A549 (cell line): ENCODE measurements at regions not wholly inside any gene's neighbourhood (a gene's known extent, or its start where the extent isn't known, plus 50 kb on each side); places are given as distances from the start of the nearest gene placed in this dataset.

ENCODE experiments used
- ATAC-seq, 2 experiments: fragments of 200-7000 bp in 1 of 2; fragments of >200 bp in 1 of 2; cut with Nextera tagmentation in 1 of 2; cut with Tn5 transposase in 1 of 2; 3 replicates each; pipeline versions ENCODE4 v1.8.0 to v1.9.1; 2018 to 2020; ENCODE audit warnings: mild to moderate bottlenecking in 1 of 2, moderate library complexity in 1 of 2
- CTCF ChIA-PET: fragments of 300-600 bp; sonication (Branson Sonifier 250); formaldehyde crosslinking; extraction: SDS; loops from one replicate; lab custom pipeline; 2021; ENCODE audit warnings: antibody characterized with exemption, inconsistent platforms; lab: Yijun Ruan, JAX
- POLR2A ChIA-PET: fragments of 350-600 bp; formaldehyde crosslinking; extraction: SDS; loops from one replicate; lab custom pipeline; 2021; ENCODE audit warnings: antibody characterized with exemption, inconsistent platforms; lab: Yijun Ruan, JAX
- DNase-seq, 2 experiments: peaks; one replicate each; pipeline versions ENCODE4 v3.0.0 to v3.0.0-alpha.2; 2011 to 2016; ENCODE audit warnings: low read depth in 1 of 2, low spot score in 1 of 2
- FAIRE-seq: peaks from 2 replicates; lab custom pipeline; 2011; peaks lifted over from hg19 to GRCh38; lab: Jason Lieb, UNC
- H3K27ac ChIP-seq, 2 experiments: fragments of >200 bp; sonication (Bioruptor Twin); formaldehyde crosslinking; 3 replicates each; pipeline ENCODE4 v1.5.1; 2016 to 2017
- H3K4me1 ChIP-seq: fragments of >200 bp; sonication (Bioruptor Twin); formaldehyde crosslinking; 3 replicates; pipeline ENCODE4 v1.6.1; 2016
- H3K4me2 ChIP-seq: fragments of >200 bp; sonication (Bioruptor Twin); formaldehyde crosslinking; 3 replicates; pipeline ENCODE4 v1.6.1; 2016
- H3K4me3 ChIP-seq: fragments of >200 bp; sonication (Bioruptor Twin); formaldehyde crosslinking; 3 replicates; pipeline ENCODE4 v1.5.1; 2016
- H3K9me3 ChIP-seq: fragments of >200 bp; sonication (Bioruptor Twin); formaldehyde crosslinking; 3 replicates; pipeline ENCODE4 v1.6.1; 2016
- BCL3 ChIP-seq: fragments of >200 bp; sonication (Bioruptor Twin); formaldehyde crosslinking; IDR thresholded peaks from 3 replicates; pipeline ENCODE4 v1.6.1; 2016
- CEBPB ChIP-seq, 2 experiments: fragments of >200 bp in 1 of 2; sonication (Bioruptor Twin) in 1 of 2; formaldehyde crosslinking in 1 of 2; IDR thresholded peaks; 2 replicates each; pipeline ENCODE4 v1.6.1; 2012 to 2016
- CHD4 ChIP-seq: fragments of 200-600 bp; sonication (generic); IDR thresholded peaks from 2 replicates; pipeline ENCODE4 v1.6.1; 2016; ENCODE audit warnings: antibody characterized with exemption, mild to moderate bottlenecking, borderline replicate concordance
- CTCF ChIP-seq: fragments of >200 bp; sonication (Bioruptor Twin); formaldehyde crosslinking; IDR thresholded peaks from 3 replicates; pipeline ENCODE4 v1.5.1; 2016
- EHF ChIP-seq: fragments of 250-450 bp; sonication (Bioruptor Pico); IDR thresholded peaks from 2 replicates; pipeline ENCODE4 v1.5.0; 2020; ENCODE audit warnings: mild to moderate bottlenecking
- FOSB ChIP-seq: fragments of 250-450 bp; sonication (Bioruptor Pico); IDR thresholded peaks from 2 replicates; pipeline ENCODE4 v1.5.0; 2020; ENCODE audit warnings: mild to moderate bottlenecking, moderate library complexity
- FOSL2 ChIP-seq, 2 experiments: fragments of 450-650 bp in 1 of 2; fragments of >200 bp in 1 of 2; sonication (Bioruptor Twin) in 1 of 2; formaldehyde crosslinking; IDR thresholded peaks; 2 replicates each; pipeline versions ENCODE4 v1.5.0 to v1.6.1; 2016 to 2020; ENCODE audit warnings: mild to moderate bottlenecking in 1 of 2, moderate library complexity in 1 of 2
- HDAC2 ChIP-seq: fragments of 200-600 bp; sonication (generic); IDR thresholded peaks from 2 replicates; pipeline ENCODE4 v1.6.1; 2016
- HES2 ChIP-seq: fragments of >200 bp; sonication (Bioruptor Twin); formaldehyde crosslinking; IDR thresholded peaks from 2 replicates; pipeline ENCODE4 v1.6.1; 2016
- HEYL ChIP-seq: fragments of 250-450 bp; sonication (Bioruptor Pico); IDR thresholded peaks from 2 replicates; pipeline ENCODE4 v1.8.0; 2021; ENCODE audit warnings: mild to moderate bottlenecking, moderate library complexity
- HOXA7 ChIP-seq: fragments of 250-450 bp; sonication (Bioruptor Pico); IDR thresholded peaks from 2 replicates; pipeline ENCODE4 v1.5.0; 2020; ENCODE audit warnings: mild to moderate bottlenecking, moderate library complexity
- KDM5A ChIP-seq: fragments of 200-600 bp; sonication (generic); IDR thresholded peaks from 2 replicates; pipeline ENCODE4 v1.6.1; 2016; ENCODE audit warnings: antibody characterized with exemption, mild to moderate bottlenecking
- PBX3 ChIP-seq: IDR thresholded peaks from 2 replicates; pipeline ENCODE4 v1.6.1; 2012
- PHF8 ChIP-seq: fragments of 200-600 bp; sonication (generic); IDR thresholded peaks from 2 replicates; pipeline ENCODE4 v1.6.1; 2016; ENCODE audit warnings: low read depth, mild to moderate bottlenecking, antibody characterized with exemption, moderate library complexity, borderline replicate concordance
- RARB ChIP-seq: fragments of 250-450 bp; sonication (Bioruptor Pico); IDR thresholded peaks from 2 replicates; pipeline ENCODE4 v1.8.0; 2021; ENCODE audit warnings: mild to moderate bottlenecking, moderate library complexity
- SMC3 ChIP-seq: fragments of >200 bp; sonication (Bioruptor Twin); formaldehyde crosslinking; IDR thresholded peaks from 3 replicates; pipeline ENCODE4 v1.6.1; 2018; ENCODE audit warnings: inconsistent platforms
- TFCP2L1 ChIP-seq: fragments of 250-450 bp; sonication (Bioruptor Pico); IDR thresholded peaks from 2 replicates; pipeline ENCODE4 v1.5.0; 2021; ENCODE audit warnings: mild to moderate bottlenecking
- ZNF302 ChIP-seq: fragments of 250-450 bp; sonication (Bioruptor Pico); IDR thresholded peaks from 2 replicates; pipeline ENCODE4 v1.9.0; 2021; ENCODE audit warnings: inconsistent platforms, mild to moderate bottlenecking, moderate library complexity
- ZSCAN20 ChIP-seq: fragments of 250-450 bp; sonication (Bioruptor Pico); IDR thresholded peaks from 2 replicates; pipeline ENCODE4 v1.8.0; 2022; ENCODE audit warnings: mild to moderate bottlenecking, moderate library complexity
- WGBS: methylation state at CpG from one replicate; pipeline ENCODE4 v1.1.6; 2017; ENCODE audit errors: missing lambda C conversion rate; 5-methylcytosine and 5-hydroxymethylcytosine counted together
- TF ChIP-seq, protein P1 (sequence below): fragments of 200-600 bp; sonication (generic); IDR thresholded peaks from 2 replicates; pipeline ENCODE4 v1.6.1; 2016; ENCODE audit warnings: antibody characterized with exemption, mild to moderate bottlenecking, moderate library complexity
- TF ChIP-seq, protein P2 (sequence below): IDR thresholded peaks from 2 replicates; pipeline ENCODE4 v1.6.1; 2012; ENCODE audit warnings: low read depth, borderline replicate concordance

GRCh38 chr21:31490443-31490842 is 146.4 kb upstream of the TIAM1 start:
- DNase-seq (peak; percentile 6 to 10), FAIRE-seq (no peak), ATAC-seq (peak in 1 of 2 experiments; percentile 46; a peak in 3 of 6 replicates)
- ChIA-PET CTCF (no interaction called here), POLR2A (no interaction called here)
- Histone ChIP-seq H3K4me2 (no peak overlapping the region), H3K9me3 (no peaks in the 10 kb centered on the region), H3K4me3 (no peak overlapping the region), H3K27ac (no peak overlapping the region), H3K4me1 (no peaks in the 10 kb centered on the region)
- WGBS = 52% methylated on average over 2 of the region's 2 CpGs
- no peak for TF ChIP-seq PBX3
- TF ChIP-seq CHD4 = no peak
- no peak for TF ChIP-seq CEBPB (IDR thresholded peaks at IDR 0.05)

- no peaks in the 10 kb centered on the region for H3K4me1 ChIP-seq
- DNase-seq (no peak), ATAC-seq (no peak), FAIRE-seq (no peak)
- no peak overlapping the region for H3K27ac ChIP-seq
- H3K4me3 ChIP-seq = no peak overlapping the region
- ChIA-PET POLR2A (no interaction called here), CTCF (no interaction called here)
- H3K9me3 ChIP-seq = no peaks in the 10 kb centered on the region
- no peak for TF ChIP-seq SMC3
- no peak for TF ChIP-seq TFCP2L1
- TF ChIP-seq PHF8 = no peak
- TF ChIP-seq, protein P1, sequence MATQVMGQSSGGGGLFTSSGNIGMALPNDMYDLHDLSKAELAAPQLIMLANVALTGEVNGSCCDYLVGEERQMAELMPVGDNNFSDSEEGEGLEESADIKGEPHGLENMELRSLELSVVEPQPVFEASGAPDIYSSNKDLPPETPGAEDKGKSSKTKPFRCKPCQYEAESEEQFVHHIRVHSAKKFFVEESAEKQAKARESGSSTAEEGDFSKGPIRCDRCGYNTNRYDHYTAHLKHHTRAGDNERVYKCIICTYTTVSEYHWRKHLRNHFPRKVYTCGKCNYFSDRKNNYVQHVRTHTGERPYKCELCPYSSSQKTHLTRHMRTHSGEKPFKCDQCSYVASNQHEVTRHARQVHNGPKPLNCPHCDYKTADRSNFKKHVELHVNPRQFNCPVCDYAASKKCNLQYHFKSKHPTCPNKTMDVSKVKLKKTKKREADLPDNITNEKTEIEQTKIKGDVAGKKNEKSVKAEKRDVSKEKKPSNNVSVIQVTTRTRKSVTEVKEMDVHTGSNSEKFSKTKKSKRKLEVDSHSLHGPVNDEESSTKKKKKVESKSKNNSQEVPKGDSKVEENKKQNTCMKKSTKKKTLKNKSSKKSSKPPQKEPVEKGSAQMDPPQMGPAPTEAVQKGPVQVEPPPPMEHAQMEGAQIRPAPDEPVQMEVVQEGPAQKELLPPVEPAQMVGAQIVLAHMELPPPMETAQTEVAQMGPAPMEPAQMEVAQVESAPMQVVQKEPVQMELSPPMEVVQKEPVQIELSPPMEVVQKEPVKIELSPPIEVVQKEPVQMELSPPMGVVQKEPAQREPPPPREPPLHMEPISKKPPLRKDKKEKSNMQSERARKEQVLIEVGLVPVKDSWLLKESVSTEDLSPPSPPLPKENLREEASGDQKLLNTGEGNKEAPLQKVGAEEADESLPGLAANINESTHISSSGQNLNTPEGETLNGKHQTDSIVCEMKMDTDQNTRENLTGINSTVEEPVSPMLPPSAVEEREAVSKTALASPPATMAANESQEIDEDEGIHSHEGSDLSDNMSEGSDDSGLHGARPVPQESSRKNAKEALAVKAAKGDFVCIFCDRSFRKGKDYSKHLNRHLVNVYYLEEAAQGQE = no peak
- TF ChIP-seq FOSL2 (IDR thresholded peaks at IDR 0.05) = no peak
- no peak for TF ChIP-seq FOSL2 (CRISPR knock-in tag; IDR thresholded peaks at IDR 0.05)
- no peak for TF ChIP-seq HES2
- TF ChIP-seq KDM5A = no peak
- no peak for TF ChIP-seq HEYL
- no peak for TF ChIP-seq BCL3
- no peak for TF ChIP-seq RARB (CRISPR knock-in tag)
- TF ChIP-seq HDAC2 = no peak
- TF ChIP-seq HOXA7 = no peak
- no peak for TF ChIP-seq CHD4
- no peak for TF ChIP-seq CTCF
- TF ChIP-seq PBX3 = no peak
- TF ChIP-seq, protein P2, sequence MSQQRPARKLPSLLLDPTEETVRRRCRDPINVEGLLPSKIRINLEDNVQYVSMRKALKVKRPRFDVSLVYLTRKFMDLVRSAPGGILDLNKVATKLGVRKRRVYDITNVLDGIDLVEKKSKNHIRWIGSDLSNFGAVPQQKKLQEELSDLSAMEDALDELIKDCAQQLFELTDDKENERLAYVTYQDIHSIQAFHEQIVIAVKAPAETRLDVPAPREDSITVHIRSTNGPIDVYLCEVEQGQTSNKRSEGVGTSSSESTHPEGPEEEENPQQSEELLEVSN = no peak
- TF ChIP-seq ZSCAN20 (CRISPR knock-in tag) = no peak
- TF ChIP-seq EHF (CRISPR knock-in tag) = no peak
- no peak for TF ChIP-seq FOSB
- TF ChIP-seq ZNF302 = no peak
- WGBS = 98% methylated on average over 2 of the region's 2 CpGs
- no peak overlapping the region for H3K4me2 ChIP-seq
Observed at GRCh38 chr21:31489726-31490125, 145.7 kb upstream of the TIAM1 start.
